GM18951 (cell line): ENCODE measurements at regions not wholly inside any gene's neighbourhood (a gene's known extent, or its start where the extent isn't known, plus 50 kb on each side); places are given as distances from the start of the nearest gene placed in this dataset.

Experiments
- POLR2A ChIP-seq: IDR thresholded peaks from 4 replicates; pipeline ENCODE4 v1.6.1; 2011; ENCODE audit warnings: mild to moderate bottlenecking; ENCODE audit not compliant: insufficient read length, insufficient read depth; ENCODE audit errors: extremely low read depth
- in situ Hi-C: fragments of 300-500 bp; cut with MboI; formaldehyde crosslinking; loops from one replicate; pipeline ENCODE4 v1.12.0; 2022; ENCODE audit warnings: low sequenced_read_pairs, mixed read lengths, inconsistent platforms; ENCODE audit not compliant: unreplicated experiment

DNA sequence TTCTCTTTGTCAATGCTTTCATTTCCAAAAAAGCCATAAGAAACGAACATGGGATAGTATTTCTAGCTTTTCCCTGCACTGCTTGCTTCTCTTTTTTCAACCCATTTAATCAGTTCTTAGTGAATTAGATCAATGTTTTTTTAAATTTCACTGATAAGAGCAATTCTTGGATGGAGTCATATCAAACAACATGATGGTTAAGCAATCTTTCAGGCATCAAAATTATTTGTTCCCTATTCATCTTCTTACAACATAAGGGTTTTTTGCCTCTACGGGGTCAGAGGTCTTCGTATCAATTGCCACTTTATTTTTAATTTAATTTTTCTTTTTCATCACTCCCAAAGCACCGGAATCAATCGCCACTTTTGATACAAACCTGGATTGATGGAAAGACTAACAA, 103.8 kb upstream of the RESF1 start:
- TF ChIP-seq POLR2A = no peak
- in situ Hi-C loops = no loop called here

GRCh38 chr12:31853977-31854376, 105.2 kb upstream of the RESF1 start:
- in situ Hi-C loops = no loop called here
- TF ChIP-seq POLR2A = no peak

DNA sequence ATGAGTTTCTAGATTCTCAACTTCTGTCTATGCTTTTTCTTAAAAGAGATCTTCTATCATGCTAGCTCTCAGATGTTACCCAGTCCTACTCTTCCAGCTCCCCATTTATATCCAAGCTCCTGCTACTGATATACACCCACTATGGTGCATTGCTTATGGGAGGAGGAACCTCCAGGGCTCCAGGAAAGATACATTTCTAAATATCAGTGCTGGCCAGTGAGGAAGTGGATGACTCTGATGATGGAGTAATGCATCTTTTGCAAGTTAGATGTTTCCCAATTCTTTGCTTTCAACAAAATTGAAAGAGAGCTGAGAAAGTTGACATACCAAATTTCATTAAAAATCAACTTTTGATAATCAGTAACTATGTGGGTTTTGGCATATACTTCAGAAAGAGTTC, 105.7 kb upstream of the RESF1 start:
- TF ChIP-seq POLR2A = no peak
- in situ Hi-C loops = no loop called here

DNA sequence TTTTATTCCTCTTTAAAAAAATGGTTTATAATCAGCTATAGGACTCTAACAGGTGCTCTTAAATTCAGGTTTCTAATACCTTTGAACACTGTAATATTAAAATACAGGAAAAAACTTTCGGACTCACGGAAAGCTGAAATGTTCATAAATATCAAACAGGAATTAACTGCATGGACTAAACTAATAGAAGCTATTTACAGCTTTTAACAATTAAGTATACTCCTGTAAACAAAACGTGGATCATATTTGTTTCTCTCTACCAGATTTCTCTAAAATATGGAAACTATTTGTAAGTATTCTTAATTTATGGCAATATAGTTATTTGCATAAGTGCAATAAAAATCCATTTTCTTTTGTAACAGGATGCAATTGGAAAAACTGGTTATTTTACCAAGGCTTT, 108.9 kb upstream of the RESF1 start:
- in situ Hi-C loops = no loop called here
- TF ChIP-seq POLR2A = no peak

DNA sequence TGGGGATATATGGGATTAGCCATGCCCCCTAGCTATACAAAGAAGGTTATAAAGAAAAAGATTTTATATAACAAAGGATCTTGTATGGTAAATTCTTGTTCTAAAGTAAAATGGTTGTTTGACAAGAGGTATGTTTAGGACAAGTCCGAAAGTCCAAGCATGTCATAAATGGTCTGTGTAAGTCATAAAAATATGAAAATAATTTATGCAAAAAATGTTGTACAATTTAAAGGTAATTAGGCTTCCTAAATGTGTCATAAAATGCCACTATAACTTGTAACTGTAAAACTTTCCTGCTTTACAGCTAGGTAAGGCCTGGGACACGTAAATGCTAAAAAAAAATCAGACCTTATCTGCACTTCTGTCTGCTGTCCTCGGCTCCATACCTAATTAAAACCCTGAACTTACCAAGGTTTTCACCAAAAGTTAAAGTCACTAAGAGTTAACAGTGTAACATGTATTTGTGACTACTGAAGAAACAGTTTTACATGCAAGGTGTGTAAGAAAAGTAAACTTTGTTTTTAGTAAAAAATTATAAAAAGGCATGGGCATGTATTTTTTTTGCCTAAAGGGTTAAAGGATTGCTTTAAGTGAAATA, 110.0 kb upstream of the RESF1 start:
- TF ChIP-seq POLR2A = no peak
- in situ Hi-C loops = no loop called here

DNA sequence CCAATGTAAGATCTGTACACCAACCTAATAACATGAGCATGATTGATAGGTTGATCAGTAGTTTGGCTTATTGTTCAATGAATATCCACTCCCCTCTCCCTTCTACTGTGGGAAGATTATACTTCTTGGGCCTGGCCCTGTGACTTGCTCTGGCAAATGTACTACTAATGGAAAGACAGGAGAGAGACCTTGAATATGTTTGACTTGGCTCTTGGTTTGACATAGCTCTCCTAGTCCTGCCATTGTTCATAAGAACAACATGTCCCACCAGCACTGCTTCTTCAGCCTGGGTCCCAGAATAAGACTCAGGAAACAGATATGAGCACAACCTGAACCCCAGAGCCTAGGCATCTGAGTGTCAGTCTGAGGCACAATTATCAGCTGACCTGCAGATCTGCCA, 112.8 kb upstream of the RESF1 start:
- in situ Hi-C loops = no loop called here
- TF ChIP-seq POLR2A = no peak

- in situ Hi-C loops = no loop called here
- TF ChIP-seq POLR2A = no peak
These were observed 113.4 kb upstream of the RESF1 start for GRCh38 chr12:31845613-31846322.

DNA sequence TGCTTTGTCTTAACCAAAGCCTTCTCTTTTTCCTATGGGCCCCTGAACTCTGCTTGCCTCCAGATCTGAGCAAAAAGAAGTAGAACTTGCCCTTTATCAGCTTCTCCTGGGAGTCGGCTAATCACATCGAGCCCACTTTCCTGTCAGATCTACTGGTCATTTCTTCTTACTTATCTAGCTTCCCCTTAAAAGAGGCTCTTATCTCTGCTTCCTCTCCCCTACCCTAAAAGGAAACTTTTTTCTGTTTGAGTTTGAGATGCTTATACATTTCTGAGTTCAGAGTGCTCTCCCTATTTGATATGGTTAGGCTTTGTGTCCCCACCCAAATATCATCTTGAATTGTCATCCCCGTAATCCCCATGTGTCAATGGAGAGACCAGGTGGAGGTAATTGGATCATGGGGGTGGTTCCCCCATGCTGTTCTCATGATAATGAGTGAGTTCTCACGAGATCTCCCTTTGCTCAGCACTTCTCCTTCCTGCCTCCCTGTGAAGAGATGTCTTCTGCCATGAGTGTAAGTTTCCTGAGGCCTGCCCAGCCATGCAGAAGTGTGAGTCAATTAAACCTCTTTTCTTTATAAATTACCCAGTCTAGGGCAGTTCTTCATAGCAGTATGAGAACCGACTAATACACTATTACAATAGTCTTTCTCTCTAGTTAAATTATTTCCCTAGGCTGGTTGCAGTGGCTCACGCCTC, 114.7 kb upstream of the AMN1 start:
- TF ChIP-seq POLR2A = no peak
- in situ Hi-C loops = no loop called here

DNA sequence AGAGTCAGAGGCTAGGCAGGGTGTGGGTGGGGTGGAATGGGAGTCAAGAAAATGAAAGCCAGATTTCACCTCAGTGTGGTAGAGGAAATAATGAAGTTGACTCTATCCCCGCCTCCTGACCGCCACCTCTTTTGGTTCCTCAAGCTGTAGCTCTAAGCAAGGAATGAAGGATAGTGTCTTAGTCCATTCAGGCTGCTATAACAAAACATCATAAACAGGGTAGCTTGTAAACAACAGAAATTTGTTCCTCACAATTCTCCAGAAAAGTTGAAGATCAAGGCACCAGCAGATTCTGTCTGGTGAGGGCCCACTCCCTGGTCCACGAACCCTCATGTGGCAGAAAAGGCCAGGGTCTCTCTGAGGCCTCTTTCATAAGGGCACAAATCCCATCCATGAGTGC, 109.1 kb upstream of the AMN1 start:
- no peak for TF ChIP-seq POLR2A
- in situ Hi-C loops = no loop called here

GRCh38 chr12:31835276-31835882, 106.6 kb upstream of the AMN1 start:
- TF ChIP-seq POLR2A = no peak
- in situ Hi-C loops = no loop called here

GRCh38 chr12:31834150-31834549, 105.3 kb upstream of the AMN1 start:
- TF ChIP-seq POLR2A = no peak
- in situ Hi-C loops = no loop called here

DNA sequence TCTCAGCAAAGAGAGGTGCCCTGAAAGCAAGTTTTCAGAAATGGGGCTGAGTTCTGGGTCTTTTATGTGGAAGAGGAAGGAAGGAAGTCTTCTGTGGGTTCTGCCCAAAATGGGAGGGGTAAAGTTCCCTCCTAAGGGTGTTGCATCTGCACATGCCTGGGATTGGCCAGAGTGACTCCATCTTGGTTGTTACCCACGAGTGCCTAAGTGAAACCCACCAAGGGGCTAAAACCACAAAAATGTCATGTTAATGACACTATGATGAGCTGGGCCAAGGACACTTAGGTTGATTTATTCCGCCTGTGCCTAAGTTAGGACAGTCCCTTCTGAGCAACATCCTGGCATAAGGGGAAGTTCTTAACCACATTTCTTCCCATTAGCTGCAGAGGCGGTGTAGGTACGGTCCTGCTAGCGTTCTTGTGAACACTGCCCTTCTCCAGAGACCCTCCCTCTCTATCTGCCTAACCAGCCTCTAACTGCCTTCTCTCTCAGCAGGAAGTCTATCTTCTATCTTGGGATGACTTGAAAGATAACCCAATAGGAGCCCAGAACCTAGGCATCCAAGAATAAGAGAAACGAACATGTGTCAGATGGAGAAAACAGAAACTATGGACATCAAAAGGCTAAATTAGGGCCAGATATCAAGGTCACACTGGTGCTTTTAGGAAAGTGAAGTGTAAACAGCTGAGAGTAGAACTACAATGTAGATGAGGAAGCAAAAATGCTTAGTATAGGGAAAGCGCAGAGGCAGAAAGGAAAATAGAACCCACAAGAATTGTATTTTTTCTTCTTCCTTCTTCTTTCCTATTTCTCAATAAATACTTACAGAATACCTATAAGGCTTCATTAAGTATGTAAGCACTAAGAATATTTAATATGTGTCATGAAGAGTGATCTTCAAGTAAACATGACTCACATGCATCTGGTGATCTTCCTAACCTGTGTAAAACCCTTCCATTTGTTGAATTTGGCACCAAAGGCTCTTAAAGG, 104.2 kb upstream of the AMN1 start:
- in situ Hi-C loops = no loop called here
- TF ChIP-seq POLR2A = no peak
